Fibroblast of the aortic adventitia (primary cell): ENCODE measurements at regions not wholly inside any gene's neighbourhood (a gene's known extent, or its start where the extent isn't known, plus 50 kb on each side); places are given as distances from the start of the nearest gene placed in this dataset.

Source experiments
- DNase-seq: peaks from one replicate; pipeline ENCODE4 v3.0.0-alpha.2; 2010; ENCODE audit warnings: low read depth
- H3K4me3 ChIP-seq: 2 replicates; pipeline ENCODE4 v1.5.1; 2011; ENCODE audit warnings: low read depth, mild to moderate bottlenecking, control low read depth, low read length, moderate library complexity
- TF ChIP-seq, protein P1 (sequence below): IDR thresholded peaks from 2 replicates; pipeline ENCODE4 v1.5.1; 2011; ENCODE audit warnings: mild to moderate bottlenecking, low read length, control low read depth, inconsistent platforms; ENCODE audit not compliant: insufficient read depth

DNA sequence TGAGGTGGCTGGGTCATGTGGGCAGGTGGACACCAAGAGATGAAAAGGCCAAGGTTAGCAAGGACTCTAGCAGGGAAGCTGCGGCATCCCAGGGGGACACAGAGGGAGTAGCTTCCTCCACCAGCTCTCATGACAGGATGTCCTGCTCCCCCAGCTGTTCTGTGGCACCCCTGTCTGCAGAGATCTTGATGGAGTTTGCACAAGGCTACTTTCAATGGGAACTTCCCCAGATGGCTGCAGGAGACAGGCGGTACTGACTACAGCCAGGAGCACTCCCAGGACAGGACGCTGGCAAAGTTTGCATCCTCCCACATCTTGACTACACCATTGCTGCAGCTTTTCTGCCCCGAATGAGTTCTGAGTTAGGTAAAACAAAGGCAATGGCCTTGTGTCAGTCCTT lies 312.8 kb downstream of the TLE4 start:
- TF ChIP-seq, protein P1, sequence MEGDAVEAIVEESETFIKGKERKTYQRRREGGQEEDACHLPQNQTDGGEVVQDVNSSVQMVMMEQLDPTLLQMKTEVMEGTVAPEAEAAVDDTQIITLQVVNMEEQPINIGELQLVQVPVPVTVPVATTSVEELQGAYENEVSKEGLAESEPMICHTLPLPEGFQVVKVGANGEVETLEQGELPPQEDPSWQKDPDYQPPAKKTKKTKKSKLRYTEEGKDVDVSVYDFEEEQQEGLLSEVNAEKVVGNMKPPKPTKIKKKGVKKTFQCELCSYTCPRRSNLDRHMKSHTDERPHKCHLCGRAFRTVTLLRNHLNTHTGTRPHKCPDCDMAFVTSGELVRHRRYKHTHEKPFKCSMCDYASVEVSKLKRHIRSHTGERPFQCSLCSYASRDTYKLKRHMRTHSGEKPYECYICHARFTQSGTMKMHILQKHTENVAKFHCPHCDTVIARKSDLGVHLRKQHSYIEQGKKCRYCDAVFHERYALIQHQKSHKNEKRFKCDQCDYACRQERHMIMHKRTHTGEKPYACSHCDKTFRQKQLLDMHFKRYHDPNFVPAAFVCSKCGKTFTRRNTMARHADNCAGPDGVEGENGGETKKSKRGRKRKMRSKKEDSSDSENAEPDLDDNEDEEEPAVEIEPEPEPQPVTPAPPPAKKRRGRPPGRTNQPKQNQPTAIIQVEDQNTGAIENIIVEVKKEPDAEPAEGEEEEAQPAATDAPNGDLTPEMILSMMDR, result no peak
- no peak for DNase-seq
- H3K4me3 ChIP-seq, result no peak overlapping the region

DNA sequence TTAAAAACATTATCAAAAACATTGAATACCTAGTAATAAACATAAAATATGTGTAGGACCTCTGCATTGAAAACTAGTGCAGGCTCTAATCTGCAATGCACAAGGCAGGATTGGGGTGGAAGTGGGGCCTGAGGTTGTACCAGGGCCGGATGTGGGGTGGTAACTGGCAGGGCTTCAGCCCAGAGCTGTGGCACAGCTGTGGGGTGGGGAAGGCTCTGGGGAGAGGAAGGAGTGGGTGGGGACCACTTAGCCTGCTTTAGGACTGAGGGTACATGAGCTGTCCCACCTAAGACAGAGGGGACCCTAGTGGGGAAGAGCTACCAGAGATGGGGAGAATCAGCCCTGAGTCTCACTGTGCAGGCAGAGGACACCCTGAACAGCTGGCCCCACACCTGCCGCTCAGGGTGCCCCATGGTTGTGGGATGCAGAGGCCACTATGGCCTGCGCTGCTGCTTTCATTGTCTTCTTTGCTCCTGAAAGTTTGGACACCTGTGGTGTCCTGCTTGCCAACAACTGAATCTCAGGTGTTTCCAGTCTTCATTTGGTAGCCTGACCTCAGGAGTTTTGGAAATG lies 311.4 kb downstream of the TLE4 start:
- H3K4me3 ChIP-seq, result no peak overlapping the region
- DNase-seq, result no peak
- TF ChIP-seq, protein P1, result no peak

DNA sequence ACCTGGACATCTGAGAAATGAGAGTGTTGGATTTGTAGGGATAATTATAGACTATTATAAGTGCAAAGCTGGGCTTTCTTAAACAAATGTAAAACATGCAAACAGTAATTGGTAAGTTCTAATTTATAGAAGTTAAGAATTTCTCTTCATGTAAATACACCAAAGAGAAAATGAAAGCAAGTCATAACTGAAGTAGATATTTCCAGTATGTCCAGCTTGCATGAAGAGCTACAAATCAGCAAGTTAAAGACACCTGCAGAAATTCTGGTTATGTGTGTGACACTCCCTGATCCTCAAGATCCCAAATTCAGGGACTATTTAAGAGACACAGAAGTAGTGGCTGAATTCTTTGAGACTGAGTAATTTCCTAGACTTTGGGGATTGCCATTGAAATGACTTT lies 308.9 kb downstream of the TLE4 start:
- H3K4me3 ChIP-seq, result no peak overlapping the region
- DNase-seq, result no peak
- TF ChIP-seq, protein P1, result no peak

DNA sequence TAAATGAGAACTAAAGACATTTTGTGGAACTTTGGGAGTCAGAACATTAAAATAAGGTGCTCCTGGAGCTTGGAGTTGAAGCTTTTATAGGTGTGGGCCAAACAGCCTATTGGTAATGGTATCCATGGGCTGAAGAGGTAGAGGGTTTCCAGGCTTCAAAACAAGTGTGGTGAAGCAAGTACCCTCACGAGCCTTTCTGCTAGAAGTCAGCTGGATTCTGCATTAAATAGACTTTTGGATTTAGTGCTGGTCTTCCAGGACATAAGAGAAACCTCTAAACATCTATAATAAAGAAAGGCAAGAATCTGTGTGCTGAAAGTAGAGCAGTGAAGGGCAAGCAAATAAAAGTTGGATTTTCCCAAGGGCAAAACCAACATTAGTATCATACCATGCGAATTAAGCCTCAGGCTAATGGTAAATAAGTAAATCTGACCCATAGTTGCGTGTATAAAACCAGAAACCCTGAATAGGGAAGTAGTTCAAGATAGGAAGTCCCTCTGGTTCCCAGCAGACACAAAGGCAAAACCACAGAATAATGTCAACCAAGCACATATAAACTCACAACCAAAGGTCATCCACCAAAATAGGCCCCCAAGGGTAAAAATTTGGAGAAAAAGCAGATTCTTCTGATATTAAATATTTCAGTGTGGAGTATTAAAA lies 306.3 kb downstream of the TLE4 start:
- no peak overlapping the region for H3K4me3 ChIP-seq
- DNase-seq, result no peak
- TF ChIP-seq, protein P1, result no peak

DNA sequence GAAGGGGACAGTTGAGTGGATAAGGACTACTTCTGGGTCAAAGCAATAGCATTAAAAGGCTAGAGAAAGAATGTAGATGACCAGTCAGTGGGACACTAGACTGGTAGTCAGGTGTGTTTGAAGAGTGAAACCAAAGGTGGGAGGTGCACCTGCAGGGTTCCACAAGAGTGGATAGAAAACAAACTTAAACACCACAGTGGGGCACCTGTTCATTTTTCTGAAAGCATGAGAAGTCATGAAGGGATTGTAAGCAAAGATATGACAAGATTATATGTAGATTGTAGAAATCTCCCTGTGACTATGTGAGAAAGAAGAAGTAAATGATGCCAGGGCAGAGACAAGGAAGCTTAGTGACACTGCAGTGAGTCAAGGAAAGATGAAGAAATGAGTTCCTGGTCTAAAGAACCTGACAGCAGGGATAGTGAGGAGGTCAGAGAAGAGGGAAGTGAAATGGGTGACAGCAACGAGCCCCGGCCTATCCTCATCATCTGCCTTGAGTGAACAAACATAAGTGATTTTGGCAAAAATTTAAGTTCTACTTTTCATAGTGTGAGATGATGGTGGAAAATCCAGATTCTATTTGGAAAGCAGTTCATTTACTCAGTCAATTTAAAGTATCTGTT lies 296.9 kb downstream of the TLE4 start:
- no peak for DNase-seq
- no peak overlapping the region for H3K4me3 ChIP-seq
- TF ChIP-seq, protein P1, result no peak

DNA sequence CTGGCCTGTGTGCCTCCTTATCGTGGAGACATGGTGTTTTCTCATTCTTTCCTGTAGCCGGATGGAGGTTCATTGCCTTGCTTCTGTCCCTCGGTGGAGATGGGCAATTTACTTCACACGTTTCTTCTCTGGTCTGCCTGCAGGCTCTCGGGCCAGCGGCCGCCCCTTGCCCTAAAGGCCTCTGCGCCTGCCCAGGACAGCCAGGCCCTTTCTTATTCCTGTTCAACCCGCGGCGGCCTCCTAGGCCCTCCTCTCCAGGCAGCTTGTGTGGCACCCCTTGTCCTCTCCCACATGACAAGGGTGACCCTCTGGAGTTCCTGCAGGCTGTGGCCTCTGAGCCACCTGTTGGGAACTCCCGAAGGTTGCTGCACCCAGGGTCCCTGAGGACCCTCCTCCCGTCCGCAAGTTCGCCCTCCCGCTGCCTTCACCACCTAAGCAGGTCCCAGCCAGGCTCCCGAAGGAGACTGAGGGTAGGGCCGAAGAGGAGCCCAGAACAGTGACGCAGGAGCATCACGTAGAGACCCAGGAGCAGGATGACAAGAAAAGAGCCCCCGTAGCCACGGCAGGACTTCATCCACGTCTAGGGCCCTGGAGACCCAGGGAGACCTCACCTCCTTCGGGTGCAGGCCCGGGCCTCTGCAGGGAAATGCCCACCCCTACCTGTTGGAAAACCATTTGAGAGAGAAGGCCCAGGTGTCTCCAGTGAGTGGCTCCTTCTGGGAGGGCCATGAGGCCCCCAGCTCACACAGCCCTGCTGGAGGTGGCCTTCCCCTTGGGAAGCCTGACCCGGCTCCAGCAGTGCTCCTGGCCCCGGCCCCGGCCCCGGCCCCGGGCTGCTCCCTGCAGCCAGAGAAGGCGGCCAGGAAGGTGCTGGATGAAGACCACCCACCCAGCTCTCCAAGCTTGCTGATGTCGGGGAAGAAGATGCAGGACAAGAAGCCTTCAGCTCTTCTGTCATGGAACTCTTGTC lies 291.4 kb downstream of the TLE4 start:
- TF ChIP-seq, protein P1, result no peak
- H3K4me3 ChIP-seq, result no peak overlapping the region
- no peak for DNase-seq
